Sigmoid colon (tissue), 4 donors: ENCODE measurements at regions not wholly inside any gene's neighbourhood (a gene's known extent, or its start where the extent isn't known, plus 50 kb on each side); places are given as distances from the start of the nearest gene placed in this dataset.

Source experiments
- CTCF ChIP-seq, 4 experiments: fragments of 450-650 bp in 3 of 4; fragments of 200-600 bp in 1 of 4; IDR thresholded peaks; one replicate each; pipeline ENCODE4 v1.5.1; 2016 to 2019; ENCODE audit warnings: antibody characterized with exemption in 4 of 4, mild to moderate bottlenecking in 3 of 4, moderate library complexity in 2 of 4
- POLR2A ChIP-seq, 2 donors: fragments of 450-650 bp; IDR thresholded peaks; one replicate each; pipeline ENCODE4 v1.6.1; 2016; ENCODE audit warnings: antibody characterized with exemption in 2 of 2, mild to moderate bottlenecking in 2 of 2, moderate library complexity in 2 of 2
- POLR2AphosphoS5 ChIP-seq, 4 donors: sonication (generic); formaldehyde crosslinking; IDR thresholded peaks; one replicate each; pipeline ENCODE4 v1.6.1; 2017; ENCODE audit warnings: antibody characterized with exemption in 4 of 4

- no peak for TF ChIP-seq CTCF (IDR thresholded peaks at IDR 0.05)
- TF ChIP-seq POLR2A (IDR thresholded peaks at IDR 0.05), result no peak
- no peak for TF ChIP-seq POLR2AphosphoS5 (IDR thresholded peaks at IDR 0.05)
Observed at GRCh38 chr7:155867280-155867679, 55.0 kb upstream of the SHH start.
